ENCODE measurements at regions not wholly inside any gene's neighbourhood (a gene's known extent, or its start where the extent isn't known, plus 50 kb on each side); places are given as distances from the start of the nearest gene placed in this dataset.

- Histone ChIP-seq H3K4me1 (ENCODE audit: insufficient read depth, low read length) (no peaks in the 10 kb centered on the region), H3K27me3 (ENCODE audit: insufficient read depth, low read length, poor library complexity, severe bottlenecking) (no peaks in the 10 kb centered on the region), H3K36me3 (ENCODE audit: insufficient read depth, low read length) (no peaks in the 10 kb centered on the region), H3K27ac (ENCODE audit: low read depth, low read length) (no peak overlapping the region), H3K4me3 (ENCODE audit: low read length) (no peak overlapping the region), H3K9me3 (ENCODE audit: low read length) (no peaks in the 10 kb centered on the region)
- CTCF ChIA-PET = no interaction called here
- Mint-ChIP-seq H3K4me3 (no peak overlapping the region), H3K4me1 (no peaks in the 10 kb centered on the region), H3K27ac (no peak overlapping the region), H3K27me3 (no peaks in the 10 kb centered on the region), H3K36me3 (no peaks in the 10 kb centered on the region), H3K9me3 (peaks cover 0 to 9% (median 0%) of the 10 kb centered on the region in 5 donors)
- POLR2A ChIA-PET = no interaction called here
- no peak for DNase-seq
These were observed 500.0 kb upstream of the SETBP1 start for GRCh38 chr18:44180683-44181082.

DNA sequence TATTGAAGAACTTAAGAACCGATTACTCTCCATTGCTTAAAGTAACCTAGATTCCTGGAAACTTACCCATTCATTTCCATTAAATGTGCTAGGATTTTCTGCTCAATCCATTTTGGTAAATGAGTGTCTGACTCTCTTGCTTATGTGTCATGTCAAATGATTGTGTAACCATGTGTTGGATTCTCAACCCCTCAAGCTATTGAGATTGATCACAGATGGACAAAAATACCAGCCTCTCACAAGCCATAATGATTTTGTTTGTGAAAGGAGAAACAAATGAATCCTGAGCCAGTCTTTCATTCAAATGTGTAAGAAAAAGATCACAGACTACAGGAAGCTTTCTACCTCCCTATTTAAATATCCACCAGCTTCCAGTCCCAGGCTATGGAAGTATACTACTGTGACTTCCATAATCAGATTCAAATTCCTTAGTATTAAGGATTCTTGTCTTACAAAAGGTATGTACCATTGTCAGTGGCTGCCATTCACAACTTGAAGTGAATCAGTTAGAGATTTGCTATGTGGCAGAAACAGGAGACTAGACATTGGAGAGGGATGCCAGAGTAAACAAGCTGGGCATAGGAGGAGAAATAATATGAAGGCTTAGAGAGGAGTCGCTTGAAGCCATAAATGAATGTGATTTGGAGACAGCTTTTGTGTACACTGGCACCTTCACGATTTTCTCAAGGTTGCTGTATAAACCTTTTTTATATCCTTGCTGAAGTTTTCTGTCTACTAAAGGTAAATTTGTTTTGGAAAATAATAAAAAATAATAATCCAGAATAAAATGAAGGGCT, 498.5 kb upstream of the SETBP1 start:
- H3K4me1 ChIP-seq (ENCODE audit: insufficient read depth, low read length) = no peaks in the 10 kb centered on the region
- ChIA-PET POLR2A (no interaction called here), CTCF (no interaction called here)
- H3K27ac ChIP-seq (ENCODE audit: low read depth, low read length) = no peak overlapping the region
- Mint-ChIP-seq H3K36me3 (no peaks in the 10 kb centered on the region), H3K27ac (no peak overlapping the region), H3K4me1 (no peaks in the 10 kb centered on the region), H3K4me3 (no peak overlapping the region), H3K9me3 (peaks cover 0 to 4% (median 0%) of the 10 kb centered on the region in 5 donors), H3K27me3 (no peaks in the 10 kb centered on the region)
- no peaks in the 10 kb centered on the region for H3K36me3 ChIP-seq (ENCODE audit: insufficient read depth, low read length)
- H3K4me3 ChIP-seq (ENCODE audit: low read length) = no peak overlapping the region
- no peaks in the 10 kb centered on the region for H3K9me3 ChIP-seq (ENCODE audit: low read length)
- H3K27me3 ChIP-seq (ENCODE audit: insufficient read depth, low read length, poor library complexity, severe bottlenecking) = no peaks in the 10 kb centered on the region
- DNase-seq = no peak

GRCh38 chr18:44186001-44186400, 494.7 kb upstream of the SETBP1 start:
- Histone ChIP-seq H3K27ac (ENCODE audit: low read depth, low read length) (no peak overlapping the region), H3K36me3 (ENCODE audit: insufficient read depth, low read length) (no peaks in the 10 kb centered on the region), H3K27me3 (ENCODE audit: insufficient read depth, low read length, poor library complexity, severe bottlenecking) (no peaks in the 10 kb centered on the region), H3K4me1 (ENCODE audit: insufficient read depth, low read length) (no peaks in the 10 kb centered on the region), H3K9me3 (ENCODE audit: low read length) (no peaks in the 10 kb centered on the region), H3K4me3 (ENCODE audit: low read length) (no peak overlapping the region)
- no peak overlapping the region for H3K27ac Mint-ChIP-seq
- DNase-seq = no peak
- no peaks in the 10 kb centered on the region for H3K36me3 Mint-ChIP-seq
- H3K9me3 Mint-ChIP-seq = peaks cover 0 to 3% (median 0%) of the 10 kb centered on the region in 5 donors
- no peak overlapping the region for H3K4me3 Mint-ChIP-seq
- H3K27me3 Mint-ChIP-seq = no peaks in the 10 kb centered on the region
- H3K4me1 Mint-ChIP-seq = no peaks in the 10 kb centered on the region
- POLR2A ChIA-PET = no interaction called here
- CTCF ChIA-PET = no interaction called here

GRCh38 chr18:44187090-44187489, 493.6 kb upstream of the SETBP1 start:
- Histone ChIP-seq H3K36me3 (ENCODE audit: insufficient read depth, low read length) (no peaks in the 10 kb centered on the region), H3K4me3 (ENCODE audit: low read length) (no peak overlapping the region), H3K4me1 (ENCODE audit: insufficient read depth, low read length) (no peaks in the 10 kb centered on the region), H3K9me3 (ENCODE audit: low read length) (no peaks in the 10 kb centered on the region), H3K27me3 (ENCODE audit: insufficient read depth, low read length, poor library complexity, severe bottlenecking) (no peaks in the 10 kb centered on the region), H3K27ac (ENCODE audit: low read depth, low read length) (no peak overlapping the region)
- Mint-ChIP-seq H3K4me3 (no peak overlapping the region), H3K4me1 (no peaks in the 10 kb centered on the region), H3K36me3 (no peaks in the 10 kb centered on the region), H3K27me3 (no peaks in the 10 kb centered on the region), H3K9me3 (peaks cover 0 to 3% (median 0%) of the 10 kb centered on the region in 5 donors), H3K27ac (no peak overlapping the region)
- POLR2A ChIA-PET = no interaction called here
- DNase-seq = no peak
- CTCF ChIA-PET = no interaction called here

GRCh38 chr18:44195394-44196140, 485.1 kb upstream of the SETBP1 start:
- no peak overlapping the region for H3K4me3 Mint-ChIP-seq
- Histone ChIP-seq H3K27me3 (ENCODE audit: insufficient read depth, low read length, poor library complexity, severe bottlenecking) (no peaks in the 10 kb centered on the region), H3K9me3 (ENCODE audit: low read length) (no peaks in the 10 kb centered on the region), H3K27ac (ENCODE audit: low read depth, low read length) (no peak overlapping the region), H3K4me3 (ENCODE audit: low read length) (no peak overlapping the region), H3K4me1 (ENCODE audit: insufficient read depth, low read length) (no peaks in the 10 kb centered on the region), H3K36me3 (ENCODE audit: insufficient read depth, low read length) (no peaks in the 10 kb centered on the region)
- DNase-seq = no peak
- ChIA-PET CTCF (no interaction called here), POLR2A (no interaction called here)
- H3K36me3 Mint-ChIP-seq = no peaks in the 10 kb centered on the region
- H3K4me1 Mint-ChIP-seq = no peaks in the 10 kb centered on the region
- no peak overlapping the region for H3K27ac Mint-ChIP-seq
- no peaks in the 10 kb centered on the region for H3K27me3 Mint-ChIP-seq
- H3K9me3 Mint-ChIP-seq = peaks cover 0 to 11% (median 5%) of the 10 kb centered on the region in 5 donors

- Histone ChIP-seq H3K4me3 (ENCODE audit: low read length) (no peak overlapping the region), H3K36me3 (ENCODE audit: insufficient read depth, low read length) (no peaks in the 10 kb centered on the region), H3K4me1 (ENCODE audit: insufficient read depth, low read length) (no peaks in the 10 kb centered on the region), H3K27me3 (ENCODE audit: insufficient read depth, low read length, poor library complexity, severe bottlenecking) (no peaks in the 10 kb centered on the region), H3K27ac (ENCODE audit: low read depth, low read length) (no peak overlapping the region), H3K9me3 (ENCODE audit: low read length) (no peaks in the 10 kb centered on the region)
- ChIA-PET POLR2A (no interaction called here), CTCF (no interaction called here)
- H3K4me1 Mint-ChIP-seq = no peaks in the 10 kb centered on the region
- DNase-seq = no peak
- no peaks in the 10 kb centered on the region for H3K36me3 Mint-ChIP-seq
- H3K9me3 Mint-ChIP-seq = peaks cover 0 to 13% (median 9%) of the 10 kb centered on the region in 5 donors
- no peaks in the 10 kb centered on the region for H3K27me3 Mint-ChIP-seq
- no peak overlapping the region for H3K4me3 Mint-ChIP-seq
- no peak overlapping the region for H3K27ac Mint-ChIP-seq
These were observed 482.7 kb upstream of the SETBP1 start for GRCh38 chr18:44197832-44198611.

GRCh38 chr18:44198612-44199284, 481.9 kb upstream of the SETBP1 start:
- CTCF ChIA-PET = no interaction called here
- no peaks in the 10 kb centered on the region for H3K9me3 ChIP-seq (ENCODE audit: low read length)
- H3K4me3 ChIP-seq (ENCODE audit: low read length) = no peak overlapping the region
- H3K27ac ChIP-seq (ENCODE audit: low read depth, low read length) = no peak overlapping the region
- Mint-ChIP-seq H3K27me3 (no peaks in the 10 kb centered on the region), H3K4me3 (no peak overlapping the region), H3K27ac (no peak overlapping the region), H3K9me3 (peaks cover 0 to 14% (median 9%) of the 10 kb centered on the region in 5 donors), H3K36me3 (no peaks in the 10 kb centered on the region), H3K4me1 (no peaks in the 10 kb centered on the region)
- no peaks in the 10 kb centered on the region for H3K27me3 ChIP-seq (ENCODE audit: insufficient read depth, low read length, poor library complexity, severe bottlenecking)
- POLR2A ChIA-PET = no interaction called here
- H3K36me3 ChIP-seq (ENCODE audit: insufficient read depth, low read length) = no peaks in the 10 kb centered on the region
- no peaks in the 10 kb centered on the region for H3K4me1 ChIP-seq (ENCODE audit: insufficient read depth, low read length)
- no peak for DNase-seq

- Histone ChIP-seq H3K36me3 (ENCODE audit: insufficient read depth, low read length) (no peaks in the 10 kb centered on the region), H3K27me3 (ENCODE audit: insufficient read depth, low read length, poor library complexity, severe bottlenecking) (no peaks in the 10 kb centered on the region), H3K9me3 (ENCODE audit: low read length) (no peaks in the 10 kb centered on the region), H3K27ac (ENCODE audit: low read depth, low read length) (no peak overlapping the region), H3K4me1 (ENCODE audit: insufficient read depth, low read length) (no peaks in the 10 kb centered on the region), H3K4me3 (ENCODE audit: low read length) (no peak overlapping the region)
- ChIA-PET POLR2A (no interaction called here), CTCF (no interaction called here)
- DNase-seq = no peak
- Mint-ChIP-seq H3K4me1 (no peaks in the 10 kb centered on the region), H3K9me3 (peaks cover 0 to 6% (median 4%) of the 10 kb centered on the region in 5 donors), H3K4me3 (no peak overlapping the region), H3K27ac (no peak overlapping the region), H3K27me3 (no peaks in the 10 kb centered on the region), H3K36me3 (no peaks in the 10 kb centered on the region)
These were observed 467.4 kb upstream of the SETBP1 start for GRCh38 chr18:44213293-44213692.

All from CD8-positive, alpha-beta memory T cell (primary cell).